ENCODE measurements at regions not wholly inside any gene's neighbourhood (a gene's known extent, or its start where the extent isn't known, plus 50 kb on each side); places are given as distances from the start of the nearest gene placed in this dataset.

GRCh38 chr4:13250263-13250662 is 233.9 kb downstream of the RAB28 start:
- no peak for DNase-seq (ENCODE audit: low read depth in 2 of 3, low spot score in 1 of 3)

GRCh38 chr4:13248621-13249298 is 235.4 kb downstream of the RAB28 start:
- DNase-seq (ENCODE audit: low read depth in 2 of 3, low spot score in 1 of 3) = no peak

- no peak for DNase-seq (ENCODE audit: low read depth in 2 of 3, low spot score in 1 of 3)
These were observed 238.0 kb downstream of the RAB28 start for GRCh38 chr4:13246107-13246506.

- DNase-seq (ENCODE audit: low read depth in 2 of 3, low spot score in 1 of 3) = no peak
These were observed 239.7 kb downstream of the RAB28 start for GRCh38 chr4:13244444-13244843.

GRCh38 chr4:13243152-13243551 is 241.0 kb downstream of the RAB28 start:
- no peak for DNase-seq (ENCODE audit: low read depth in 2 of 3, low spot score in 1 of 3)

- DNase-seq (ENCODE audit: low read depth in 2 of 3, low spot score in 1 of 3) = peak in 1 of 3 donors; percentile 0
These were observed 244.1 kb downstream of the RAB28 start for GRCh38 chr4:13240066-13240465.

- no peak for DNase-seq (ENCODE audit: low read depth in 2 of 3, low spot score in 1 of 3)
These were observed 245.2 kb downstream of the RAB28 start for GRCh38 chr4:13238936-13239335.

- DNase-seq (ENCODE audit: low read depth in 2 of 3, low spot score in 1 of 3) = no peak
These were observed 247.7 kb downstream of the RAB28 start for GRCh38 chr4:13236485-13236884.

GRCh38 chr4:13233755-13234154 is 250.4 kb downstream of the RAB28 start:
- no peak for DNase-seq (ENCODE audit: low read depth in 2 of 3, low spot score in 1 of 3)

- DNase-seq (ENCODE audit: low read depth in 2 of 3, low spot score in 1 of 3) = no peak
These were observed 264.2 kb downstream of the RAB28 start for GRCh38 chr4:13219971-13220370.

- DNase-seq (ENCODE audit: low read depth in 2 of 3, low spot score in 1 of 3) = no peak
These were observed 265.7 kb downstream of the RAB28 start for GRCh38 chr4:13218326-13218958.

GRCh38 chr4:13215560-13215959 is 268.6 kb downstream of the RAB28 start:
- DNase-seq (ENCODE audit: low read depth in 2 of 3, low spot score in 1 of 3) = no peak

GRCh38 chr4:13212936-13213335 is 271.2 kb downstream of the RAB28 start:
- no peak for DNase-seq (ENCODE audit: low read depth in 2 of 3, low spot score in 1 of 3)

- no peak for DNase-seq (ENCODE audit: low read depth in 2 of 3, low spot score in 1 of 3)
These were observed 274.5 kb downstream of the RAB28 start for GRCh38 chr4:13209600-13209999.

GRCh38 chr4:13208558-13209193 is 275.5 kb downstream of the RAB28 start:
- DNase-seq (ENCODE audit: low read depth in 2 of 3, low spot score in 1 of 3) = no peak

- no peak for DNase-seq (ENCODE audit: low read depth in 2 of 3, low spot score in 1 of 3)
These were observed 276.9 kb downstream of the RAB28 start for GRCh38 chr4:13207226-13207625.

GRCh38 chr4:13203101-13203500 is 281.0 kb downstream of the RAB28 start:
- DNase-seq (ENCODE audit: low read depth in 2 of 3, low spot score in 1 of 3) = no peak

GRCh38 chr4:13202701-13203100 is 281.4 kb downstream of the RAB28 start:
- no peak for DNase-seq (ENCODE audit: low read depth in 2 of 3, low spot score in 1 of 3)

- no peak for DNase-seq (ENCODE audit: low read depth in 2 of 3, low spot score in 1 of 3)
These were observed 282.9 kb downstream of the RAB28 start for GRCh38 chr4:13201241-13201640.

- DNase-seq (ENCODE audit: low read depth in 2 of 3, low spot score in 1 of 3) = no peak
These were observed 287.4 kb downstream of the RAB28 start for GRCh38 chr4:13196721-13197120.

- no peak for DNase-seq (ENCODE audit: low read depth in 2 of 3, low spot score in 1 of 3)
These were observed 290.5 kb downstream of the RAB28 start for GRCh38 chr4:13193662-13194061.

GRCh38 chr4:13190093-13190721 is 293.9 kb downstream of the RAB28 start:
- no peak for DNase-seq (ENCODE audit: low read depth in 2 of 3, low spot score in 1 of 3)

Measured in stimulated activated CD4-positive, alpha-beta T cell treated with anti-CD3 and anti-CD28 coated beads, Interleukin-12 subunit alpha, Interleukin-12 subunit beta, amount 100 ng/mL, for 48 hours (primary cell).